HepG2 (cell line): ENCODE measurements at regions not wholly inside any gene's neighbourhood (a gene's known extent, or its start where the extent isn't known, plus 50 kb on each side); places are given as distances from the start of the nearest gene placed in this dataset.

ENCODE experiments used
- ATF7 ChIP-seq, 2 experiments: fragments of 450-650 bp in 1 of 2; sonication (generic) in 1 of 2; formaldehyde crosslinking in 1 of 2; IDR thresholded peaks; 2 replicates each; pipeline versions ENCODE4 v1.4.0 to v1.6.1; 2016 to 2020; ENCODE audit warnings: antibody characterized with exemption in 1 of 2, mild to moderate bottlenecking in 1 of 2, missing genetic modification reagents in 1 of 2
- FOXA1 ChIP-seq, 2 experiments: fragments of 450-650 bp in 1 of 2; sonication (generic) in 1 of 2; formaldehyde crosslinking in 1 of 2; IDR thresholded peaks; 2 replicates each; pipeline versions ENCODE4 v1.4.0 to v1.6.1; 2016 to 2020; ENCODE audit warnings: missing genetic modification reagents in 1 of 2
- FOXA3 ChIP-seq: IDR thresholded peaks from 2 replicates; pipeline ENCODE4 v1.6.1; 2016; ENCODE audit warnings: missing genetic modification reagents, missing compliant biosample characterization
- FOXO1 ChIP-seq: sonication (generic); formaldehyde crosslinking; IDR thresholded peaks from 2 replicates; pipeline ENCODE4 v1.4.0; 2020; ENCODE audit warnings: missing genetic modification reagents
- HMG20A ChIP-seq: IDR thresholded peaks from 2 replicates; pipeline ENCODE4 v1.6.1; 2016; ENCODE audit warnings: borderline replicate concordance
- ISX ChIP-seq: sonication (generic); formaldehyde crosslinking; conservative IDR thresholded peaks from 2 replicates; pipeline ENCODE4 v1.5.0; 2020; ENCODE audit warnings: missing genetic modification reagents
- NFRKB ChIP-seq: fragments of 450-650 bp; IDR thresholded peaks from 2 replicates; pipeline ENCODE4 v1.6.1; 2017
- NR2F1 ChIP-seq, 2 experiments: fragments of 450-650 bp in 1 of 2; formaldehyde crosslinking in 1 of 2; IDR thresholded peaks; 2 replicates each; pipeline versions ENCODE4 v1.5.0 to v1.6.1; 2016 to 2020; ENCODE audit warnings: mild to moderate bottlenecking in 1 of 2, missing compliant biosample characterization in 1 of 2, missing genetic modification reagents in 1 of 2, moderate library complexity in 1 of 2
- TCF12 ChIP-seq, 2 experiments: fragments of 450-650 bp in 1 of 2; sonication (generic) in 1 of 2; formaldehyde crosslinking in 1 of 2; IDR thresholded peaks; 2 replicates each; pipeline versions ENCODE4 v1.6.1 to v1.8.0; 2017 to 2022; ENCODE audit warnings: antibody characterized with exemption in 1 of 2, mild to moderate bottlenecking in 1 of 2, missing genetic modification reagents in 1 of 2, moderate library complexity in 1 of 2
- THAP11 ChIP-seq: IDR thresholded peaks from 2 replicates; pipeline ENCODE4 v1.6.1; 2016; ENCODE audit warnings: missing biosample characterization, missing genetic modification reagents
- ZNF253 ChIP-seq: sonication (generic); formaldehyde crosslinking; IDR thresholded peaks from 2 replicates; pipeline ENCODE4 v1.8.0; 2022; ENCODE audit warnings: mild to moderate bottlenecking, missing genetic modification reagents, borderline replicate concordance
- ZNF75D ChIP-seq: sonication (generic); formaldehyde crosslinking; IDR thresholded peaks from 2 replicates; pipeline ENCODE4 v1.8.1; 2023; ENCODE audit warnings: missing genetic modification reagents, mild to moderate bottlenecking, borderline replicate concordance
- TF ChIP-seq, protein P1 (sequence below): sonication (generic); formaldehyde crosslinking; IDR thresholded peaks from 2 replicates; pipeline ENCODE4 v1.4.0; 2020; ENCODE audit warnings: mild to moderate bottlenecking, missing genetic modification reagents, borderline replicate concordance
- TF ChIP-seq, protein P2 (sequence below): sonication (generic); formaldehyde crosslinking; IDR thresholded peaks from 2 replicates; pipeline ENCODE4 v1.5.1; 2020; ENCODE audit warnings: mild to moderate bottlenecking, missing genetic modification reagents
- TF ChIP-seq, protein P3 (sequence below), 2 experiments: sonication (generic) in 1 of 2; formaldehyde crosslinking in 1 of 2; IDR thresholded peaks; 2 replicates each; pipeline versions ENCODE4 v1.5.1 to v1.6.1; 2011 to 2020; ENCODE audit warnings: borderline replicate concordance in 1 of 2, low read depth in 1 of 2, low read length in 1 of 2, mild to moderate bottlenecking in 1 of 2, missing genetic modification reagents in 1 of 2, moderate library complexity in 1 of 2
- TF ChIP-seq, protein P4 (sequence below): sonication (generic); formaldehyde crosslinking; IDR thresholded peaks from 2 replicates; pipeline ENCODE4 v1.5.0; 2020; ENCODE audit warnings: mild to moderate bottlenecking, missing genetic modification reagents, borderline replicate concordance

DNA sequence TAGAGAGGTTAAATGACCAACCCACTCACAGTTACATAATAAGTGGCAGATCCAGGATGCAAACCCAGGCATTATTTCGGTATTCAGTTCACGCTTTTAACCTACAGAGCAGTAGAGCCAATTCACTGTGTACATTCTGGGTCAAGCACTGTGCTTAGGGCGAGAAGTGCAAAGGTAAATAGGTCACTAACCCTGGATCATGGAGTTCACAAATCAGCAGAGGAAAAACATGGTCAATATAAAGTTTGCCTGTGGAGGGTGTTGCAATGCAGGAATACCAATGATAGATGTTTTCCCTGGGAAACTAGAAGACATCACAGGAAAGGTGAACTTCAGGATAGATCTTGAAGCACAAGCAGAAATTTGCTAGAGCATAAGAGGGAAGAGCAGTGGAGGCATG is 253.4 kb upstream of the NFIA start (continued):
- TF ChIP-seq NFRKB = no peak
- TF ChIP-seq, protein P1, sequence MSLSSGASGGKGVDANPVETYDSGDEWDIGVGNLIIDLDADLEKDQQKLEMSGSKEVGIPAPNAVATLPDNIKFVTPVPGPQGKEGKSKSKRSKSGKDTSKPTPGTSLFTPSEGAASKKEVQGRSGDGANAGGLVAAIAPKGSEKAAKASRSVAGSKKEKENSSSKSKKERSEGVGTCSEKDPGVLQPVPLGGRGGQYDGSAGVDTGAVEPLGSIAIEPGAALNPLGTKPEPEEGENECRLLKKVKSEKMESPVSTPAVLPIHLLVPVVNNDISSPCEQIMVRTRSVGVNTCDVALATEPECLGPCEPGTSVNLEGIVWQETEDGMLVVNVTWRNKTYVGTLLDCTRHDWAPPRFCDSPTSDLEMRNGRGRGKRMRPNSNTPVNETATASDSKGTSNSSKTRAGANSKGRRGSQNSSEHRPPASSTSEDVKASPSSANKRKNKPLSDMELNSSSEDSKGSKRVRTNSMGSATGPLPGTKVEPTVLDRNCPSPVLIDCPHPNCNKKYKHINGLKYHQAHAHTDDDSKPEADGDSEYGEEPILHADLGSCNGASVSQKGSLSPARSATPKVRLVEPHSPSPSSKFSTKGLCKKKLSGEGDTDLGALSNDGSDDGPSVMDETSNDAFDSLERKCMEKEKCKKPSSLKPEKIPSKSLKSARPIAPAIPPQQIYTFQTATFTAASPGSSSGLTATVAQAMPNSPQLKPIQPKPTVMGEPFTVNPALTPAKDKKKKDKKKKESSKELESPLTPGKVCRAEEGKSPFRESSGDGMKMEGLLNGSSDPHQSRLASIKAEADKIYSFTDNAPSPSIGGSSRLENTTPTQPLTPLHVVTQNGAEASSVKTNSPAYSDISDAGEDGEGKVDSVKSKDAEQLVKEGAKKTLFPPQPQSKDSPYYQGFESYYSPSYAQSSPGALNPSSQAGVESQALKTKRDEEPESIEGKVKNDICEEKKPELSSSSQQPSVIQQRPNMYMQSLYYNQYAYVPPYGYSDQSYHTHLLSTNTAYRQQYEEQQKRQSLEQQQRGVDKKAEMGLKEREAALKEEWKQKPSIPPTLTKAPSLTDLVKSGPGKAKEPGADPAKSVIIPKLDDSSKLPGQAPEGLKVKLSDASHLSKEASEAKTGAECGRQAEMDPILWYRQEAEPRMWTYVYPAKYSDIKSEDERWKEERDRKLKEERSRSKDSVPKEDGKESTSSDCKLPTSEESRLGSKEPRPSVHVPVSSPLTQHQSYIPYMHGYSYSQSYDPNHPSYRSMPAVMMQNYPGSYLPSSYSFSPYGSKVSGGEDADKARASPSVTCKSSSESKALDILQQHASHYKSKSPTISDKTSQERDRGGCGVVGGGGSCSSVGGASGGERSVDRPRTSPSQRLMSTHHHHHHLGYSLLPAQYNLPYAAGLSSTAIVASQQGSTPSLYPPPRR = peak; percentile 39; the same call in 1 of the 2 replicates
- no peak for TF ChIP-seq TCF12 (IDR thresholded peaks at IDR 0.05)
- no peak for TF ChIP-seq TCF12 (CRISPR knock-in tag; IDR thresholded peaks at IDR 0.05)
- 0 out of 2 replicates have a peak, but pooled peaks have one; percentile 27 for TF ChIP-seq THAP11 (CRISPR knock-in tag)
- TF ChIP-seq, protein P2, sequence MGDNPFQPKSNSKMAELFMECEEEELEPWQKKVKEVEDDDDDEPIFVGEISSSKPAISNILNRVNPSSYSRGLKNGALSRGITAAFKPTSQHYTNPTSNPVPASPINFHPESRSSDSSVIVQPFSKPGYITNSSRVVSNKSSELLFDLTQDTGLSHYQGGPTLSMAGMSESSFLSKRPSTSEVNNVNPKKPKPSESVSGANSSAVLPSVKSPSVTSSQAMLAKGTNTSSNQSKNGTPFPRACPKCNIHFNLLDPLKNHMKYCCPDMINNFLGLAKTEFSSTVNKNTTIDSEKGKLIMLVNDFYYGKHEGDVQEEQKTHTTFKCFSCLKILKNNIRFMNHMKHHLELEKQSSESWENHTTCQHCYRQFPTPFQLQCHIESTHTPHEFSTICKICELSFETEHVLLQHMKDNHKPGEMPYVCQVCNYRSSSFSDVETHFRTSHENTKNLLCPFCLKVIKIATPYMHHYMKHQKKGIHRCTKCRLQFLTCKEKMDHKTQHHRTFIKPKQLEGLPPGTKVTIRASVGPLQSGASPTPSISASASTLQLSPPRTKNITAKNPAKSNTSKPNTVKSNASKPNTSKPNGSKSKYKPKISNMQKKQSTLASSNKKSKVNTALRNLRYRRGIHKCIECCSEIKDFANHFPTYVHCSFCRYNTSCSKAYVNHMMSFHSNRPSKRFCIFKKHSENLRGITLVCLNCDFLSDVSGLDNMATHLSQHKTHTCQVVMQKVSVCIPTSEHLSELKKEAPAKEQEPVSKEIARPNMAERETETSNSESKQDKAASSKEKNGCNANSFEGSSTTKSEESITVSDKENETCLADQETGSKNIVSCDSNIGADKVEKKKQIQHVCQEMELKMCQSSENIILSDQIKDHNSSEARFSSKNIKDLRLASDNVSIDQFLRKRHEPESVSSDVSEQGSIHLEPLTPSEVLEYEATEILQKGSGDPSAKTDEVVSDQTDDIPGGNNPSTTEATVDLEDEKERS (CRISPR knock-in tag) = no peak; the same call in 1 of the 2 replicates
- TF ChIP-seq, protein P3, sequence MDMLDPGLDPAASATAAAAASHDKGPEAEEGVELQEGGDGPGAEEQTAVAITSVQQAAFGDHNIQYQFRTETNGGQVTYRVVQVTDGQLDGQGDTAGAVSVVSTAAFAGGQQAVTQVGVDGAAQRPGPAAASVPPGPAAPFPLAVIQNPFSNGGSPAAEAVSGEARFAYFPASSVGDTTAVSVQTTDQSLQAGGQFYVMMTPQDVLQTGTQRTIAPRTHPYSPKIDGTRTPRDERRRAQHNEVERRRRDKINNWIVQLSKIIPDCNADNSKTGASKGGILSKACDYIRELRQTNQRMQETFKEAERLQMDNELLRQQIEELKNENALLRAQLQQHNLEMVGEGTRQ (IDR thresholded peaks at IDR 0.05; ENCODE audit: low read depth, low read length) = no peak
- TF ChIP-seq, protein P3 (CRISPR knock-in tag; IDR thresholded peaks at IDR 0.05; ENCODE audit: borderline replicate concordance) = no peak
- no peak for TF ChIP-seq FOXA1 (IDR thresholded peaks at IDR 0.05)
- TF ChIP-seq FOXA1 (CRISPR knock-in tag; IDR thresholded peaks at IDR 0.05) = peak; percentile 78
- TF ChIP-seq ISX = no peak
- no peak for TF ChIP-seq ATF7 (IDR thresholded peaks at IDR 0.05)
- no peak for TF ChIP-seq ATF7 (CRISPR knock-in tag; IDR thresholded peaks at IDR 0.05)
- peak; percentile 82 for TF ChIP-seq FOXA3 (CRISPR knock-in tag)
- peak; percentile 51; the same call in 1 of the 2 replicates for TF ChIP-seq FOXO1
- peak; percentile 80 to 87 for TF ChIP-seq NR2F1 (CRISPR knock-in tag; IDR thresholded peaks at IDR 0.05)
- TF ChIP-seq ZNF75D = no peak
- TF ChIP-seq ZNF253 = no peak
- TF ChIP-seq HMG20A (CRISPR knock-in tag) = peak; percentile 72; the same call in 1 of the 2 replicates
- TF ChIP-seq, protein P4, sequence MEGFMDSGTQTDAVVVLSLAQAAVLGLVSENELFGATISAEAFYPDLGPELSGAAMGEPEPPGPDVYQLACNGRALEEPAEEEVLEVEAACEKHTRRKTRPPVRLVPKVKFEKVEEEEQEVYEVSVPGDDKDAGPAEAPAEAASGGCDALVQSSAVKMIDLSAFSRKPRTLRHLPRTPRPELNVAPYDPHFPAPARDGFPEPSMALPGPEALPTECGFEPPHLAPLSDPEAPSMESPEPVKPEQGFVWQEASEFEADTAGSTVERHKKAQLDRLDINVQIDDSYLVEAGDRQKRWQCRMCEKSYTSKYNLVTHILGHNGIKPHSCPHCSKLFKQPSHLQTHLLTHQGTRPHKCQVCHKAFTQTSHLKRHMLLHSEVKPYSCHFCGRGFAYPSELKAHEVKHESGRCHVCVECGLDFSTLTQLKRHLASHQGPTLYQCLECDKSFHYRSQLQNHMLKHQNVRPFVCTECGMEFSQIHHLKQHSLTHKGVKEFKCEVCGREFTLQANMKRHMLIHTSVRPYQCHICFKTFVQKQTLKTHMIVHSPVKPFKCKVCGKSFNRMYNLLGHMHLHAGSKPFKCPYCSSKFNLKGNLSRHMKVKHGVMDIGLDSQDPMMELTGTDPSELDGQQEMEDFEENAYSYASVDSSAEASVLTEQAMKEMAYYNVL = no peak
